Activated CD8-positive, alpha-beta T cell treated with anti-CD3 and anti-CD28 coated beads for 36 hours (primary cell): ENCODE measurements at regions not wholly inside any gene's neighbourhood (a gene's known extent, or its start where the extent isn't known, plus 50 kb on each side); places are given as distances from the start of the nearest gene placed in this dataset.

Source experiments
- ATAC-seq: fragments of 200-7000 bp; cut with Tn5 transposase; one replicate; pipeline ENCODE4 v1.10.0; 2021; ENCODE audit warnings: mild to moderate bottlenecking, moderate library complexity
- CTCF ChIA-PET: fragments of 350-600 bp; sonication (Branson Sonifier 250); formaldehyde crosslinking; loops from one replicate; lab custom pipeline; 2021; ENCODE audit warnings: antibody characterized with exemption; lab: Charles Lee
- POLR2A ChIA-PET: fragments of 350-600 bp; sonication (Branson Sonifier 250); formaldehyde crosslinking; loops from one replicate; lab custom pipeline; 2021; ENCODE audit warnings: antibody characterized with exemption; lab: Charles Lee
- DNase-seq: peaks from one replicate; pipeline ENCODE4 v3.0.0-alpha.2; 2020
- H3K27ac Mint-ChIP-seq: one replicate; pipeline ENCODE4 v1.8.0; 2021; ENCODE audit warnings: mild to moderate bottlenecking, mixed read lengths
- H3K27me3 Mint-ChIP-seq: one replicate; pipeline ENCODE4 v1.8.0; 2021; ENCODE audit warnings: mixed read lengths
- H3K36me3 Mint-ChIP-seq: one replicate; pipeline ENCODE4 v1.8.0; 2021; ENCODE audit warnings: low read depth, mixed read lengths
- H3K4me1 Mint-ChIP-seq: one replicate; pipeline ENCODE4 v1.8.0; 2021; ENCODE audit warnings: low read depth, mixed read lengths
- H3K4me3 Mint-ChIP-seq: one replicate; pipeline ENCODE4 v1.8.0; 2021; ENCODE audit warnings: mild to moderate bottlenecking, moderate library complexity, mixed read lengths
- H3K9me3 Mint-ChIP-seq: one replicate; pipeline ENCODE4 v1.8.0; 2021; ENCODE audit warnings: mixed read lengths
- CTCF ChIP-seq: fragments of 200-600 bp; IDR thresholded peaks from one replicate; pipeline ENCODE4 v1.8.0; 2022; ENCODE audit warnings: antibody characterized with exemption, mild to moderate bottlenecking
- intact Hi-C: fragments of 100-400 bp; cut with micrococcal nuclease; formaldehyde crosslinking; loops from one replicate; pipeline ENCODE4 v1.10.0; 2022

- POLR2A ChIA-PET = no interaction called here
- Mint-ChIP-seq H3K4me1 (no peaks in the 10 kb centered on the region), H3K27ac (no peak overlapping the region), H3K27me3 (no peaks in the 10 kb centered on the region), H3K9me3 (peaks cover 7% of the 10 kb centered on the region), H3K36me3 (no peaks in the 10 kb centered on the region), H3K4me3 (no peak overlapping the region)
- no peak for ATAC-seq
- DNase-seq = no peak
- intact Hi-C loops = no loop called here
- TF ChIP-seq CTCF = no peak
- CTCF ChIA-PET = no interaction called here
Measured at GRCh38 chr11:130726234-130727037, 189.8 kb downstream of the SNX19 start.

- TF ChIP-seq CTCF = no peak
- Mint-ChIP-seq H3K27ac (no peak overlapping the region), H3K9me3 (peaks cover 7% of the 10 kb centered on the region), H3K4me1 (no peaks in the 10 kb centered on the region), H3K36me3 (no peaks in the 10 kb centered on the region), H3K4me3 (no peak overlapping the region), H3K27me3 (no peaks in the 10 kb centered on the region)
- ChIA-PET POLR2A (no interaction called here), CTCF (no interaction called here)
- intact Hi-C loops = no loop called here
- DNase-seq (no peak), ATAC-seq (no peak)
Measured at GRCh38 chr11:130727157-130728119, 188.8 kb downstream of the SNX19 start.

- Mint-ChIP-seq H3K36me3 (no peaks in the 10 kb centered on the region), H3K9me3 (peaks cover 7% of the 10 kb centered on the region), H3K4me3 (no peak overlapping the region), H3K27me3 (no peaks in the 10 kb centered on the region), H3K27ac (no peak overlapping the region), H3K4me1 (no peaks in the 10 kb centered on the region)
- ATAC-seq (no peak), DNase-seq (no peak)
- ChIA-PET CTCF (no interaction called here), POLR2A (no interaction called here)
- intact Hi-C loops = no loop called here
- TF ChIP-seq CTCF = no peak
Measured at GRCh38 chr11:130728185-130729180, 187.8 kb downstream of the SNX19 start.

- peaks cover 7% of the 10 kb centered on the region for H3K9me3 Mint-ChIP-seq
- ChIA-PET CTCF (no interaction called here), POLR2A (no interaction called here)
- no peaks in the 10 kb centered on the region for H3K36me3 Mint-ChIP-seq
- H3K4me1 Mint-ChIP-seq = no peaks in the 10 kb centered on the region
- H3K27ac Mint-ChIP-seq = no peak overlapping the region
- no peak overlapping the region for H3K4me3 Mint-ChIP-seq
- DNase-seq = no peak
- H3K27me3 Mint-ChIP-seq = no peaks in the 10 kb centered on the region
- intact Hi-C loops = no loop called here
- ATAC-seq = no peak
- TF ChIP-seq CTCF = no peak
Measured at GRCh38 chr11:130729193-130729592, 187.1 kb downstream of the SNX19 start.
